ENCODE measurements at regions not wholly inside any gene's neighbourhood (a gene's known extent, or its start where the extent isn't known, plus 50 kb on each side); places are given as distances from the start of the nearest gene placed in this dataset.

GRCh38 chr17:13442361-13442760, 159.4 kb downstream of the HS3ST3A1 start:
- TF ChIP-seq, protein P1, sequence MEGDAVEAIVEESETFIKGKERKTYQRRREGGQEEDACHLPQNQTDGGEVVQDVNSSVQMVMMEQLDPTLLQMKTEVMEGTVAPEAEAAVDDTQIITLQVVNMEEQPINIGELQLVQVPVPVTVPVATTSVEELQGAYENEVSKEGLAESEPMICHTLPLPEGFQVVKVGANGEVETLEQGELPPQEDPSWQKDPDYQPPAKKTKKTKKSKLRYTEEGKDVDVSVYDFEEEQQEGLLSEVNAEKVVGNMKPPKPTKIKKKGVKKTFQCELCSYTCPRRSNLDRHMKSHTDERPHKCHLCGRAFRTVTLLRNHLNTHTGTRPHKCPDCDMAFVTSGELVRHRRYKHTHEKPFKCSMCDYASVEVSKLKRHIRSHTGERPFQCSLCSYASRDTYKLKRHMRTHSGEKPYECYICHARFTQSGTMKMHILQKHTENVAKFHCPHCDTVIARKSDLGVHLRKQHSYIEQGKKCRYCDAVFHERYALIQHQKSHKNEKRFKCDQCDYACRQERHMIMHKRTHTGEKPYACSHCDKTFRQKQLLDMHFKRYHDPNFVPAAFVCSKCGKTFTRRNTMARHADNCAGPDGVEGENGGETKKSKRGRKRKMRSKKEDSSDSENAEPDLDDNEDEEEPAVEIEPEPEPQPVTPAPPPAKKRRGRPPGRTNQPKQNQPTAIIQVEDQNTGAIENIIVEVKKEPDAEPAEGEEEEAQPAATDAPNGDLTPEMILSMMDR (conservative IDR thresholded peaks at IDR 0.05; ENCODE audit: low read length), result no peak
- DNase-seq (ENCODE audit: low read depth), result no peak
- H3K4me3 ChIP-seq (ENCODE audit: low read length), result no peak overlapping the region

GRCh38 chr17:13441873-13442272, 159.9 kb downstream of the HS3ST3A1 start:
- TF ChIP-seq, protein P1 (conservative IDR thresholded peaks at IDR 0.05; ENCODE audit: low read length), result no peak
- no peak for DNase-seq (ENCODE audit: low read depth)
- no peak overlapping the region for H3K4me3 ChIP-seq (ENCODE audit: low read length)

- DNase-seq (ENCODE audit: low read depth), result no peak
- TF ChIP-seq, protein P1 (conservative IDR thresholded peaks at IDR 0.05; ENCODE audit: low read length), result no peak
- no peak overlapping the region for H3K4me3 ChIP-seq (ENCODE audit: low read length)
Observed at GRCh38 chr17:13437966-13438779, 163.6 kb downstream of the HS3ST3A1 start.

- TF ChIP-seq, protein P1 (conservative IDR thresholded peaks at IDR 0.05; ENCODE audit: low read length), result no peak
- no peak for DNase-seq (ENCODE audit: low read depth)
- H3K4me3 ChIP-seq (ENCODE audit: low read length), result no peak overlapping the region
Observed at GRCh38 chr17:13435230-13435629, 166.5 kb downstream of the HS3ST3A1 start.

DNA sequence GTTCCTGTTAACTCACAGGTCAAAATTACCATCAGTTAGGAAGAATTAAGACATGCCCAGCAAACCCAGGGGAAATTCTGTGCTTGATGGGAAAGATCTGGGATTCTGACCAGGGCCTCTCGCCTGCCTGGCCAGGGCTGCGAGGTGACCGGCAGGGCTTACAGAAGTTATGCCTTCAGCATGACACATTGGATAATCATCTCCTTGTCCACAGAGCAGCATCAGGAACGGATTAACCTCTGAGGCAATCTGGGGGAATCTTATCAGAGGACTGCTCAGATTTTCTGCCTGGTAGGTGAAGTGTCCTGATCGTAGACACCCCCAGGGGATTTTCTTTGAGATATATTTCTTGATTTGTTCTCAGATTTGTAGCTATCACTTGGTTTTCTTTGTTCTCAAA, 172.5 kb downstream of the HS3ST3A1 start:
- DNase-seq (ENCODE audit: low read depth), result peak; percentile 92
- H3K4me3 ChIP-seq (ENCODE audit: low read length), result no peak overlapping the region
- TF ChIP-seq, protein P1 (conservative IDR thresholded peaks at IDR 0.05; ENCODE audit: low read length), result no peak

DNA sequence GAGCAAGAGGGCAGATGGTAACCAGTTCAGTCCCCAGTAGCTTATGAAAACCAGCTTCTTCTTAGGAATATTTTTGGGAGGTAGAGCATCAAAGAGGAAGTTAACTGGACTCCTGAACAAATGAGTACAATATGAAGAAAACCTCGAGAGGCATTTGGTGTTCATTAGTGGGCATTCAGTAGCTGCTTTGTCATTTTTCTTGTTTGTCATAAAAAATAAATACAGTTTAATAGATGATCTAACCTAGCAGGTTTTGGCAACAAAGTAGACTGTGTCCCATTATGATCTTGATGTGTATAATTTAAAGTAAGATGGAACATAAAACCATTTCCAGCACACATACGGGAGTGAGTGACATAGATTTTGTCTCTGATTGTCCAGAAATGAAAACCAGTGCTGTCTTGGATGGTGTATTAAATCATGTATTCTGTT, 173.1 kb downstream of the HS3ST3A1 start:
- no peak overlapping the region for H3K4me3 ChIP-seq (ENCODE audit: low read length)
- TF ChIP-seq, protein P1 (conservative IDR thresholded peaks at IDR 0.05; ENCODE audit: low read length), result no peak
- DNase-seq (ENCODE audit: low read depth), result peak; percentile 76

DNA sequence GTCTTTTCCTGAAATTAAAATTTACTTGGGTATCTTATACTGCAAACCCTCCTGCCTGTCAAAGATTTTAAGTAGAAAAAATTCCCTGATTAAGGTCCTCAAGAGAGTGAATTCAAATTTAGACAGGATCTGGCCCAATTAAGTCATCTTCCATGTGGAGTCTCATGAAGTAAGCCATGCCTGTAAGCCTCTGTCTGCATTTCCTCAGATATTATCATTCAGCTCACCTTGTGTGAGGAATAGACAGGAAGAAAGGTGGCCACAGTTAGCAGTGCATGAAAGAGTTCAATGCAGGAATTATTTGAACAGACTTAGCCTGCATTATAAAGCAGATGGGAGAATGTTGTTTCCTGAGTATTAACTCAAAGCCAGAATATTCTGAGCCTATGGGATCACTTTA, 174.7 kb downstream of the HS3ST3A1 start:
- H3K4me3 ChIP-seq (ENCODE audit: low read length), result no peak overlapping the region
- no peak for DNase-seq (ENCODE audit: low read depth)
- TF ChIP-seq, protein P1 (conservative IDR thresholded peaks at IDR 0.05; ENCODE audit: low read length), result no peak
